GM12891 (cell line): ENCODE measurements at regions not wholly inside any gene's neighbourhood (a gene's known extent, or its start where the extent isn't known, plus 50 kb on each side); places are given as distances from the start of the nearest gene placed in this dataset.

Experiments
- DNase-seq: peaks from one replicate; pipeline ENCODE4 v3.0.0; 2011; ENCODE audit warnings: low spot score; ENCODE audit not compliant: insufficient read length
- FAIRE-seq: peaks from 2 replicates; lab custom pipeline; 2011; peaks lifted over from hg19 to GRCh38; lab: Jason Lieb, UNC
- PAX5 ChIP-seq: IDR thresholded peaks from 2 replicates; pipeline ENCODE4 v1.6.1; 2011; ENCODE audit warnings: low read length, moderate library complexity, mild to moderate bottlenecking; ENCODE audit not compliant: insufficient read depth, severe bottlenecking
- POLR2A ChIP-seq: IDR thresholded peaks from 2 replicates; pipeline ENCODE4 v1.6.1; 2011; ENCODE audit warnings: low read depth, low read length, control low read depth
- POLR2AphosphoS5 ChIP-seq: IDR thresholded peaks from 2 replicates; pipeline ENCODE4 v1.6.1; 2011; ENCODE audit warnings: low read depth, low read length, control low read depth
- POU2F2 ChIP-seq: IDR thresholded peaks from 2 replicates; pipeline ENCODE4 v1.6.1; 2011; ENCODE audit warnings: low read depth, mild to moderate bottlenecking, control low read depth, low read length, moderate library complexity
- SPI1 ChIP-seq: IDR thresholded peaks from 2 replicates; pipeline ENCODE4 v1.6.1; 2011; ENCODE audit warnings: low read depth, low read length, control low read depth
- TAF1 ChIP-seq: IDR thresholded peaks from 2 replicates; pipeline ENCODE4 v1.6.1; 2011; ENCODE audit warnings: low read depth, low read length, control low read depth

DNA sequence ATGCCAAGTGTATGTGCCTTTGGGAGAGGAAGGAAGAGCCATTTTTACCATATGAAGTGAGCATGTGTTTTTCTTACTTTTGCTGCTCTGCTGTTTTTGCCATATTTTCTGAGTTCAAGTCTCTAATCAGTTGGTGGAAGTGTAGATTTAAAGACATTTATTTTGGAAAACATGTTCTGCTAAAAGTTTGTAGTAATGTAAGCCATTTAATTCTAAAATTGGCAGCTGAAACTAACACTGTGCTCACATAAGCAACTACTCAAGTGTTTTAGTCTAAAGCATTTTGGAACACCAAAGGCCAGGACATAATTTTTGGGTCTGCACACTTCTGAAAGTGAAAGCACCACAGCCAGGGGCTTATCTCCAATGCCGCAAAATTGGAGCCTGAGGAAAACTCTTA is 363.4 kb upstream of the ZNF608 start:
- TF ChIP-seq POU2F2 (no peak), POLR2A (no peak), TAF1 (no peak), POLR2AphosphoS5 (no peak), SPI1 (no peak), PAX5 (no peak)
- DNase-seq (no peak), FAIRE-seq (no peak)

DNA sequence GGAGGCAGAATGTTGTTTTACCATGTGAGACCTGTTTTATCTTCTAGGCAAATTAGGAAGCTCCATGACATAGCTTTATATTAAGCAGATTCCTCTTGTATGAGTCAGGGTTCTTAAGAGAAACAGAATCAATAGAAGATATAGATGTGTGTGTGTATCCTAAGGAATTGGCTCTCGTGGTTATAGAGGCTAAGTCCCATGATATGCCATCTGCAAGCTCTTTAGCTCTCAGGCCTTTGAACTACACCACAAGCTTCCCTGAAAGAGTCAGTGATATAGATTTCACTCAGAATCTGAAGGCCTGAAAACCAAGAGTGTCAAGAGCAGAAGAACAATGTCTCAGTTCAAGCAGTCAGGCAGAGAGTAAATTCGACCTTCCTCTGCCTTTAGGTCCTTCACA is 365.8 kb upstream of the ZNF608 start:
- FAIRE-seq (no peak), DNase-seq (no peak)
- no peak for TF ChIP-seq SPI1
- no peak for TF ChIP-seq POLR2AphosphoS5

DNA sequence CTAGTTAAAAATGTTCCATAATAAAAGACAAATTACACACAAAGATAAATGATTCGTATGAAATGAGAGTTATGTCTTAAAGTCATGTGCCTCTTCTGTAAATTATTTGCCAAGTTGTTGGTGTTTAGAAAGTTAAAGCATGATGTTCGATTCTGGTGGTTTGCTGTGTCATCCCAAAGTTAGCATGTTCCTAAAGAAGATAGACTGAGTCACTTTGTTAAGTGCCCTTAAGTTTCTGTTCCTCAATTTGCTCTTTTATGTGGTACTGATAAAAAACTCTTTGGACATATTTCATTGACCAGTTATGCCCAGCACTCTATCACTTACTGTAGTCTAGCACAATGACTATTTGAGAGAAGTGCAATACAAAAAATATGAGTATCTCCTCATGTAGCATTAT is 366.9 kb upstream of the ZNF608 start:
- peak; percentile 90 for TF ChIP-seq SPI1
- TF ChIP-seq POLR2AphosphoS5, result no peak
- FAIRE-seq (no peak), DNase-seq (no peak)

DNA sequence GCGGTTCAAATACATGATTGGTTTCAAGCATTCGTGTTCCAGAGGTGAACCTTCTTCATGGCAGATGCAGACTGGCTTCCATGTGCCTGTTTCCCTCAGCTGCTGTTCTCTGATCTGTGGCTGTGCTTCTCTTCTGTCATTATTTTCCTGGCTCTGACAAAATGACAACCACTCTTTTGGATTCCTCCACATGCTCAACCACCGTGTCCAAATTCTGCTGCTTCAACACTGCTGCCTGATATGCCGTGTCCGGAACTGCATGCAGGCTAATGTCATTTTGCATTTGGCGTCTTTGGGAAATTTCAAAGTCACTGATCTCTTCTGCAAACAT is 368.7 kb upstream of the ZNF608 start:
- no peak for DNase-seq
- TF ChIP-seq PAX5, result no peak
- no peak for TF ChIP-seq POLR2AphosphoS5
- no peak for TF ChIP-seq POLR2A
- TF ChIP-seq POU2F2, result no peak
- TF ChIP-seq TAF1, result no peak
- TF ChIP-seq SPI1, result no peak
- no peak for FAIRE-seq

DNA sequence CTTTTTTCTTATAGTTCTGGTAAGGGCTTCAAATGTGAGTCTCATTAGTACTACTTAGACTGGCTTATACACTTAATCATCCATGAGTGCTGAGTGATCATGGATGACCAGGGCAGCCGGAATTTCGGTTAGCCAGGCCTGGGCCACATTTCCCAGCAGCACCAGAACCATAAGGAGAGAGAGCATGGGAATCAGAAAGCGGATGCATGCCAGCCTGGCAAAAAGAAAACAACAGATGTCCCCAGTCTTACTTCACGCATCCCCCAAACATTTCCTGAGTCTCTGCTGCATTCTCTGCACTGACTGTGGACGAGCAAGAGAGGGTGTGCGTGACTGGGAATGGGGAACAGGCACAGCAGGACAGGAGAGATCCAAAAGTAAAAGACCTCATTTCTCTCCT is 371.1 kb upstream of the ZNF608 start:
- FAIRE-seq (no peak), DNase-seq (no peak)
- TF ChIP-seq TAF1 (no peak), POU2F2 (no peak), SPI1 (no peak), PAX5 (no peak), POLR2AphosphoS5 (no peak), POLR2A (no peak)

DNA sequence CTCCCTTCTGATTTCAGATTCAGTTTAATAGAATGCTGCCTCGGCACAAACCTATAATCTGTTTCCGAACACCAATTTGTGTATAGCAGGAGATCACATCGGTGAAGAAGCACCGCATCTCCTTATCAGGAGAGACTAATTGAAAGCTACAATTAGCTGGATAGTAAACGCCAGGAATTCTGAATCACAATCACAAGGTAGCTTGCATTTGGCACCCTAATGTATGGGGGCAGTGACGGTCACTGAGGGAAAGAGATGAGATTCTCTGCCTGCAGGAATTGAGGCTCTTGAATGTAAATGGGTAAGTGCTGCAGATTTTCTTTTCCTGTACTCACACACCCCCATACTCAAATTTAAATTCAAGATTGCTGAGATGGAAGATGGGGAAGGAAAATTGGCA is 373.6 kb upstream of the ZNF608 start:
- FAIRE-seq (no peak), DNase-seq (no peak)
- TF ChIP-seq POLR2A (no peak), PAX5 (no peak), SPI1 (no peak), TAF1 (no peak), POLR2AphosphoS5 (no peak)

DNA sequence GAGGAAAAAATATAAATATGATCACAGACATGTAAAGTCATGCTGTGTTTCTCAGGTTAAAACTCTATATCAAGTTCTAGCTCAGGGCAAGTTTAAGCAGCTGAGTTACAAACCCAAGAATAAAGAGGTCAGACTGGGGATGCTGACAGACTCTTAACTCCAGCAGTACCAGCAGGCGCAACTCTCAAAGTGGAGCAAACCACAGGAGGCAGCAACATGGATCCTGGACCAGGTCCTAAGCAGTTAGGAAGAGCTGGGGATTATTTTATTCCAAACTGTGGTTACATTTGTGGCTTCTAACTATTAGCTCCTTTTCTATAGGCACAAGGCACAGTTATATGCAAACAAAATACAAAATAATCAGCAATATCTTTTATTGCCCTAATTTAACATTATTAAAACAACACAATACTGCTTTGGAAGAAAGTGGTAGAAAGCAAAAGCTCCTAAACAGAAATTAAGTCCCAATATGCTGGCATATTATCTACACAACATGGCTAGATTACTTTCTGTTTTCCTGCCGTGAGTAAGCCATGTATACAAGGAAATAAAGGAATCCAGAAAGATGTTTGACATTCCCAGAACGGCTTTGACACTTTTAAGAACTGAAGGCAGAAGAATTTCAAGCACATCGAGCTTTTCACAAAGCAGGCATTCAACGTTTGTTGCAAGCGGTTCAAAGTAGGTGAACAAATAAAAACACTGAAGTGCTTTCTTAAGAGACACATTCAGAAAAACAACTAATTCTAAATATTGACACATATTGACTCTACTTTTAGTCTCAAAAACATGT is 378.8 kb upstream of the ZNF608 start:
- FAIRE-seq (no peak), DNase-seq (no peak)
- no peak for TF ChIP-seq PAX5
- TF ChIP-seq POU2F2, result no peak
- no peak for TF ChIP-seq SPI1
- no peak for TF ChIP-seq TAF1
- no peak for TF ChIP-seq POLR2AphosphoS5
- TF ChIP-seq POLR2A, result no peak

DNA sequence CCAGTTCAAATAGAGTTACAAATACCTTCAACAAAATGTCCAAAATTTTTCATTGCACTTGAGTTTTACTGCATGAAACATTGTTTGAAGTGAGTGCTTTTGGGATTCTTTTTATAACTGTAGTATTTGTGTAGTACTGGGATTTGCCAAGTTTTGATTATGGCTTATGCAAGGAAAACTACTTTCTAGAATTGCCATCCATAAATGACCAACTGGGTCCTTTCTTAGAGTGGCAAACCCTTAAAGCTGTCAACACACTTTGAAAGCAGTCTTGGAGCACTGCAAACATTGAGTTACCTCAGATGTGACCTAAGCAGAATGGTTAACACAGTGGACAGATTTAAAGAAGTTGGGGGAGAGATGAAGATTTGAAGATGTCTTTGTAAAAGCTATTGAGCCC is 379.6 kb upstream of the ZNF608 start:
- TF ChIP-seq POU2F2, result no peak
- no peak for TF ChIP-seq SPI1
- TF ChIP-seq POLR2AphosphoS5, result no peak
- FAIRE-seq, result no peak
- DNase-seq, result no peak

DNA sequence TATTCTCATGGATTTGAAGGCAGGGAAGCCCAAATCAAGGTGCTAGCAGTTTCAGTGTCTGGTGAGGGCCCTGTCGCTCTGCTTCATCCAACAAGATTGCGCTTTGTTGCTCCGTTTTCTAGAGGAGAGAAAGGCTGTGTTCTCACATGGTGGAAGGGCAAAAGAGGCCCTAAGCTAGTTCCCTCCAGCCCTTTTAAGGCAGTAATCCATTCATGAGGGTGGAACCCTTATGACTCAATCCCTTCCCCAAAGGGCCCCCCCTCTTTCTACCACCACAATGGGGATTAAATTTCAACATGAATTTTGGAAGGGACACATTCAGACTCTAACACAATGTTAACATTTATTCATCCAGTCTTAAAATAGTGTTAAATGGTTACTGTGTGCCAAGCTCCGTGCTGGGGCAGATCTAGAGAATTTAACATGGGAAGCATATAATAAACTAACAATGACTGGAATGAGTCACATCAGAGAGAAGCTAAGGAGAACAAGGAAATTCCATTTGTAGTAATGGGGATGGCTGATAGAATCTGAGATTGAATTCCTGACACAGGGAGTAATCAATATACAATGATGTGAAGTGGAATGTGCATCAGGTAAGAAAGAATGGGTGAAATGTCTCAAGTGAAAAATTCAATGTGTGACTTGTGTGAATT is 382.8 kb upstream of the ZNF608 start:
- TF ChIP-seq POLR2A, result no peak
- no peak for TF ChIP-seq SPI1
- TF ChIP-seq TAF1, result no peak
- TF ChIP-seq PAX5, result no peak
- no peak for TF ChIP-seq POLR2AphosphoS5
- no peak for TF ChIP-seq POU2F2
- FAIRE-seq (no peak), DNase-seq (no peak)

DNA sequence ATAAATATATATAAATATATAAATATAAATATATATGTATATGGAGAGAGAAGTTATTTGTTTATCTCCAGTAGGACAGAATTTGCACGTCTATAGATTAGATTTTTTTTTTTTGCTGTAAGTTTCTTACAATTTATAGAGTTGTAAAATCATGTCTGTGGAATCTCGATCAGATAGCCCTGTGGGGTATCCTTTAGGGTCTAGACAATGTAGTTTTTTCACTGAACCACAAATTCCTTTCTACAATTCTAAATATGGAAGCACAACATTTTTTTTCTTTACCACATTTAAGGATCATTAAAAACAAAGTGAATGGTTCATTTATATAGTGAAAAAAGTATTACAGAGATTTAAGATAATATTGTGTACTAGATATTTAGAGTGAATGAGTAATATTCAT is 384.2 kb upstream of the ZNF608 start:
- DNase-seq, result no peak
- no peak for FAIRE-seq
- TF ChIP-seq SPI1, result no peak
- no peak for TF ChIP-seq POU2F2
- no peak for TF ChIP-seq POLR2A
- no peak for TF ChIP-seq POLR2AphosphoS5
- no peak for TF ChIP-seq TAF1
- TF ChIP-seq PAX5, result no peak
